ENCODE measurements at regions not wholly inside any gene's neighbourhood (a gene's known extent, or its start where the extent isn't known, plus 50 kb on each side); places are given as distances from the start of the nearest gene placed in this dataset.

GRCh38 chr3:95356764-95357501, 1294.1 kb downstream of the NSUN3 start:
- H3K27me3 Mint-ChIP-seq (ENCODE audit: insufficient read depth): no peaks in the 10 kb centered on the region
- H3K36me3 Mint-ChIP-seq (ENCODE audit: low read depth): no peaks in the 10 kb centered on the region
- no peak overlapping the region for H3K27ac Mint-ChIP-seq
- no peak for TF ChIP-seq CTCF (IDR thresholded peaks at IDR 0.05)
- no peaks in the 10 kb centered on the region for H3K4me1 Mint-ChIP-seq (ENCODE audit: low read depth)
- no peak overlapping the region for H3K4me3 Mint-ChIP-seq
- H3K9me3 Mint-ChIP-seq: peaks cover 23% of the 10 kb centered on the region; the same call in 1 of the 2 replicates
- DNase-seq: no peak

- Mint-ChIP-seq H3K4me3 (no peak overlapping the region), H3K36me3 (ENCODE audit: low read depth) (no peaks in the 10 kb centered on the region), H3K27me3 (ENCODE audit: insufficient read depth) (no peaks in the 10 kb centered on the region), H3K9me3 (peaks cover 33% of the 10 kb centered on the region), H3K27ac (no peak overlapping the region), H3K4me1 (ENCODE audit: low read depth) (no peaks in the 10 kb centered on the region)
- DNase-seq: no peak
- no peak for TF ChIP-seq CTCF (IDR thresholded peaks at IDR 0.05)
Observed at GRCh38 chr3:95387242-95388021, 1324.6 kb downstream of the NSUN3 start.

- no peaks in the 10 kb centered on the region for H3K36me3 Mint-ChIP-seq (ENCODE audit: low read depth)
- no peak overlapping the region for H3K27ac Mint-ChIP-seq
- H3K9me3 Mint-ChIP-seq: peaks cover 31% of the 10 kb centered on the region
- H3K4me3 Mint-ChIP-seq: no peak overlapping the region
- TF ChIP-seq CTCF (IDR thresholded peaks at IDR 0.05): no peak
- H3K4me1 Mint-ChIP-seq (ENCODE audit: low read depth): no peaks in the 10 kb centered on the region
- no peak for DNase-seq
- H3K27me3 Mint-ChIP-seq (ENCODE audit: insufficient read depth): no peaks in the 10 kb centered on the region
Observed at GRCh38 chr3:95389725-95390313, 1327.0 kb downstream of the NSUN3 start.

GRCh38 chr3:95394286-95394685, 1331.4 kb downstream of the NSUN3 start:
- no peaks in the 10 kb centered on the region for H3K4me1 Mint-ChIP-seq (ENCODE audit: low read depth)
- no peak for DNase-seq
- no peak overlapping the region for H3K27ac Mint-ChIP-seq
- no peaks in the 10 kb centered on the region for H3K27me3 Mint-ChIP-seq (ENCODE audit: insufficient read depth)
- no peak for TF ChIP-seq CTCF (IDR thresholded peaks at IDR 0.05)
- H3K9me3 Mint-ChIP-seq: peaks cover 27% of the 10 kb centered on the region
- no peaks in the 10 kb centered on the region for H3K36me3 Mint-ChIP-seq (ENCODE audit: low read depth)
- H3K4me3 Mint-ChIP-seq: no peak overlapping the region

- DNase-seq: no peak
- Mint-ChIP-seq H3K4me3 (no peak overlapping the region), H3K27ac (no peak overlapping the region), H3K4me1 (ENCODE audit: low read depth) (no peaks in the 10 kb centered on the region), H3K27me3 (ENCODE audit: insufficient read depth) (no peaks in the 10 kb centered on the region), H3K9me3 (peaks cover 23% of the 10 kb centered on the region), H3K36me3 (ENCODE audit: low read depth) (no peaks in the 10 kb centered on the region)
- no peak for TF ChIP-seq CTCF (IDR thresholded peaks at IDR 0.05)
Observed at GRCh38 chr3:95399585-95399984, 1336.7 kb downstream of the NSUN3 start.

Measured in HFFc6 (cell line).